Activated CD4-positive, alpha-beta memory T cell treated with anti-CD3 and anti-CD28 coated beads for 36 hours (primary cell): ENCODE measurements at regions not wholly inside any gene's neighbourhood (a gene's known extent, or its start where the extent isn't known, plus 50 kb on each side); places are given as distances from the start of the nearest gene placed in this dataset.

Experiments used
- CTCF ChIA-PET: fragments of 350-600 bp; sonication (Branson Sonifier 250); formaldehyde crosslinking; loops from one replicate; lab custom pipeline; 2021; ENCODE audit warnings: antibody characterized with exemption, inconsistent platforms; lab: Charles Lee
- POLR2A ChIA-PET: fragments of 350-600 bp; sonication (Branson Sonifier 250); formaldehyde crosslinking; loops from one replicate; lab custom pipeline; 2021; ENCODE audit warnings: antibody characterized with exemption; lab: Charles Lee
- DNase-seq: peaks from one replicate; pipeline ENCODE4 v3.0.0-alpha.2; 2020
- H3K27ac Mint-ChIP-seq: one replicate; pipeline ENCODE4 v1.8.0; 2021; ENCODE audit warnings: mixed read lengths
- H3K27me3 Mint-ChIP-seq: one replicate; pipeline ENCODE4 v1.8.0; 2021; ENCODE audit warnings: mixed read lengths
- H3K36me3 Mint-ChIP-seq: one replicate; pipeline ENCODE4 v1.8.0; 2021; ENCODE audit warnings: mixed read lengths
- H3K4me1 Mint-ChIP-seq: one replicate; pipeline ENCODE4 v1.8.0; 2021; ENCODE audit warnings: low read depth, mixed read lengths
- H3K4me3 Mint-ChIP-seq: one replicate; pipeline ENCODE4 v1.8.0; 2021; ENCODE audit warnings: mild to moderate bottlenecking, mixed read lengths
- H3K9me3 Mint-ChIP-seq: one replicate; pipeline ENCODE4 v1.8.0; 2021; ENCODE audit warnings: mixed read lengths
- intact Hi-C: fragments of 100-400 bp; cut with micrococcal nuclease; formaldehyde crosslinking; loops from one replicate; pipeline ENCODE4 v1.15.1; 2023

DNA sequence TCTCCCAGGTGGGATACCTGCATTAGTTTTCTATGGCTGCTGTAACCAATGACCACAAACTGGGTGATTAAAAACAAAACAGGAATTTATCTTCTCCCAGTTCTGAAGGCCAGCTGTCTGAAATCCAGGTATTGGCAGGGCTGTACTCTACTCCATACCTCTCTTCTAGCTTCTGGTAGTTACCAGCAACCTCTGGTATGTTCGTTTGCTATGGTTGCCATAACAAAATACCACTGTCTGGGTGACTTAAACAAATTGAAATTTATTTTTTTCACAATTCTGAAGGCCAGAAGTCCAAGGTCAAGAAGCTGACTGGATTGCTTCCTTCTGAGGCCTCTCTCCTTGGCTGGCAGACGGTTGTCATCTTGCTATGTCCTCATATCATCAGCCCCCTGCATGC is 642.1 kb upstream of the TENM3 start:
- Mint-ChIP-seq H3K27me3 (no peaks in the 10 kb centered on the region), H3K4me3 (no peak overlapping the region), H3K9me3 (peaks cover 6% of the 10 kb centered on the region), H3K27ac (no peak overlapping the region), H3K36me3 (no peaks in the 10 kb centered on the region), H3K4me1 (no peaks in the 10 kb centered on the region)
- CTCF ChIA-PET, result no interaction called here
- DNase-seq, result no peak
- POLR2A ChIA-PET, result no interaction called here
- intact Hi-C loops, result no loop called here

DNA sequence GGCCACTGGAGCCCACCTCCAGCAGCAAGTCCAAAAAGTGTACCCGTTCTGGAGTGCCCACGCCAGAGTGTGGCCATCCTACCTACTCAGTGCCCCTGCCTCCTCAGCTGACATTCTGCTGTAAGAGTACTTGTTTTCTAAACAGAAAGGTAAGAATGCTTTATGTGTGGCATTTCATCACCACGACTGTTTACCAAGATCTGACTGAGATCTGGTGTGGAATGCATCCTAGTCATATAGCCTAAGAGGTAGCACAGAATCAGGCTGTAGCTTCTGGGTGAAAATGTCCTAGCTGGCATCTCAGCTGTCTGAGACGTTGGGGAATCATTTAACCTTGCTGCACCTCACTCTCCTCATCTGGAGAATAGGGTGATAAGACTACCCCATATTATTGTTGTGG is 638.7 kb upstream of the TENM3 start:
- Mint-ChIP-seq H3K4me3 (no peak overlapping the region), H3K9me3 (peaks cover 10% of the 10 kb centered on the region), H3K27ac (no peak overlapping the region), H3K27me3 (no peaks in the 10 kb centered on the region), H3K4me1 (no peaks in the 10 kb centered on the region), H3K36me3 (no peaks in the 10 kb centered on the region)
- ChIA-PET POLR2A (no interaction called here), CTCF (no interaction called here)
- intact Hi-C loops, result no loop called here
- no peak for DNase-seq

DNA sequence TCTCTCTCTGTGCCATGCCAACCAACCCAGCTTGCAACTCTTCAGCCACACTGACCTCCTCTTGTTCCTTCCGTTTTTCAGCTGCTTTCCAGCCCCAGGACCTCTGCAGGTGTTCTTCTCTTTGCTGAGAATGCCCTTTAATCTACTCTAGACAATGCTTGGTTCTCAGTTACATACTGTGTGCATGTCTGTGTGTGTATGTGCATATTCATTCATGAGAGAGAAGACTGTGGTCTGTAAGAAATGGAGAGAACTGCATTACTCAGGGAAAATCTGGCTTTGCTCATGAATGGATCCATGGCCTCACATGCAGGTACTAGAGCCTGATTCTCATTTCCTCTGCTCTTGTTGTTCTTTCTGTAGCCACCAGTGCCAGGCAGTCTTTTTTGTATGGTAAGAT is 636.9 kb upstream of the TENM3 start:
- Mint-ChIP-seq H3K4me1 (no peaks in the 10 kb centered on the region), H3K4me3 (no peak overlapping the region), H3K27me3 (no peaks in the 10 kb centered on the region), H3K36me3 (no peaks in the 10 kb centered on the region), H3K9me3 (peaks cover 12% of the 10 kb centered on the region), H3K27ac (no peak overlapping the region)
- ChIA-PET CTCF (no interaction called here), POLR2A (no interaction called here)
- intact Hi-C loops, result no loop called here
- DNase-seq, result no peak

DNA sequence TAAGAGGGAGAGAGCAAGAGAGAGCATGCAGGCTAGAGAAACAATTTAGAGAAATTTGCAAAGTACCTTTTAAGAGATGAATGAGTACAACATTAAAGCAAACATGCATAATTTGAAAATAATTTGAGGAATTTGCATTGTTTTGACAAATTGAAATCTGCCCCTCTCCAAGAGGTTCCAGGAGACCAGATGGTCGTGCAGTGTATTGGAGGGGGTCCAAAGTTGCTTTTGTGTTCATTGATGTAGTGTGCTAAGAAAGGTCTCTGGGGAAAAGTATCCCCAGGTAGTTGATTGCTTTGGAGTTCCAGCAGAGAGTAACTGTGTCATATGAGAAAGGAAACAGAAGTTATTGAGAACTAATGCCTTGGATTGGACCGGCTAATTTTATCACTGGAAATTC is 635.0 kb upstream of the TENM3 start:
- Mint-ChIP-seq H3K27me3 (no peaks in the 10 kb centered on the region), H3K36me3 (no peaks in the 10 kb centered on the region), H3K27ac (no peak overlapping the region), H3K9me3 (peaks cover 9% of the 10 kb centered on the region), H3K4me1 (no peaks in the 10 kb centered on the region), H3K4me3 (no peak overlapping the region)
- POLR2A ChIA-PET, result no interaction called here
- intact Hi-C loops, result no loop called here
- CTCF ChIA-PET, result no interaction called here
- no peak for DNase-seq

DNA sequence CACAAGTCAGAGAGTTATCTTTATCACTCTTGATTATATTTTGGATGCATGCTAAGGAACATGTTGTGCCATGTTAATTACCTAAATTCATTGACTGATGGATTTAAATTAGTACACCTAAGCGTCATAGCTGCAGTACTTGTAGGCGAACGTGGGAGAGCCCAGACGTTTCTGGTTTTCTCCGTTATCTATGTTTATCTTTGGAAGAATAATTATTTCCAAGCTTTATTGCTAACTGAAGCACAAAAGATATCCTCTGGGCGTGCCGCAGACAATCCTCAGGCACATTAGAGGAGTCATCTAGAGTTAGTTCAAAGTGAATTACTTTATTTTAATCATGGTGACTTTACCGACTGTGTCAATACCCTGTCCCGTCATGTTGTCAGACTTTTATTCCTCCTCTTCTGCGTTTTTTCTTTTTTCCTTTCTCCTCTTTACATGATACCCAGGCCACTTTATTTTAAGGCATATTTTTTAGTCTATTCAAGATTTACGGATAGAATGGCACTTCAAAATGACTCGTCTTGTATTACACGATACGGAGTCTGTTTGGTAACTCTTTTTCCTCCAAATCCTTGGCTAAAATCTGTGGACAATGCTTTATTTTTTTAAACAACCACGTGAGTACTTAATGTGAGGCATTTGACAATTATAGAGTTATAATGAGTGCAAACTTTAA is 632.0 kb upstream of the TENM3 start:
- Mint-ChIP-seq H3K27me3 (no peaks in the 10 kb centered on the region), H3K4me1 (no peaks in the 10 kb centered on the region), H3K4me3 (no peak overlapping the region), H3K36me3 (no peaks in the 10 kb centered on the region), H3K27ac (no peak overlapping the region), H3K9me3 (peaks cover 8% of the 10 kb centered on the region)
- ChIA-PET CTCF (no interaction called here), POLR2A (no interaction called here)
- intact Hi-C loops, result no loop called here
- DNase-seq, result no peak

DNA sequence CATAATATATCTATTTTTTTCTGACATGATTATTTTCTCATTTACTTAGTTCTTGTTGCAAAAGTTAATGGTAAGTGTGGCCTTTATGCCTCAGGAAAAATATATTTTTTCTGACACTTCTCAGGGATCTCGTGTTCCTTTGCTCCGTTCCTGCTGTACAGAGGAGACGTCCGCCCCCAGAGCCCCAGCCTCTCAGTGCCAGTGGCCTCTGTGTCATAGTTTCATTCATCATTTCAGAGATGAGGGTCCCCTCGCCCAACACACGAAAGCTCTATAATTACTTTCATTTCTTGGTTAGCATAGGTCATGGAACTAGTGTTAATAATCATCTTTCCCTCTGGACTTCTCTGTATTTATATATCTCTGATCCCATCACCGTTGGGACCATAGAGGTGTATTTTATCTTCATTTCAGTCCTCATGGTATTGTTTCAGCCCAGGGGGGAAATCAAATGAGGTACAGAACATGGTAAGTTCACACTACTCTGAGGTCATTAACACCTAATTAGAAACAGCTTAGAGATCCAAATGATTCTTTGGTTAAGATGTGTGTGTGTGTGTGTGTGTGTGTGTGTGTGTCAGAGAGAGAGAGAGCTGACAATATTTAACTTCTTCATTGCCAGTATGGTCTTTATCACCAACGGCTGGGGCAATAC is 631.1 kb upstream of the TENM3 start:
- H3K4me1 Mint-ChIP-seq, result no peaks in the 10 kb centered on the region

DNA sequence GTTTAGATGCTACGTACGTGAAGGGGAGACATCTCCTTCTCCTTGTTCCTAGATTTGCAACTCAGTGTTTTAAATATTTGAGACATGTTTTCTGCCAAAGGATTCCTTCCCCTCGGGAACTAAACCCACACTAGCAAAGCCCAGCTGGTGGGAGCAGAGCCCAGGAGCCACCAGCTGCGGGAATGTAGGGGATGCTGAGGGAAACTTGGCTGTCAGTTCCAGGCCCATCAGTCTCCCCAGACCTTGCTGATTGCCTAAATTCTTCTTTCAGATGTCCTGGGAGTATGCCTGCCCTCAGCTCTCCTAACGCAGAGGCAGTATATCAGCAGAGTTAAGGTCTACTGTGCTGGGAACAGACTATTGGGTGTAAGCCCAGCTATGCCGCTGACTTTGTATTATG is 630.0 kb upstream of the TENM3 start:
- H3K27ac Mint-ChIP-seq, result no peak overlapping the region
- no peaks in the 10 kb centered on the region for H3K4me1 Mint-ChIP-seq
- no peaks in the 10 kb centered on the region for H3K27me3 Mint-ChIP-seq
- POLR2A ChIA-PET, result no interaction called here
- no peak overlapping the region for H3K4me3 Mint-ChIP-seq
- H3K9me3 Mint-ChIP-seq, result peaks cover 2% of the 10 kb centered on the region
- CTCF ChIA-PET, result no interaction called here
- no peak for DNase-seq
- intact Hi-C loops, result no loop called here
- H3K36me3 Mint-ChIP-seq, result no peaks in the 10 kb centered on the region

More for the DNA sequence above, 631.1 kb upstream of the TENM3 start:
- H3K27me3 Mint-ChIP-seq, result no peaks in the 10 kb centered on the region
- ChIA-PET POLR2A (no interaction called here), CTCF (no interaction called here)
- H3K9me3 Mint-ChIP-seq, result peaks cover 2% of the 10 kb centered on the region
- DNase-seq, result no peak
- intact Hi-C loops, result no loop called here
- H3K36me3 Mint-ChIP-seq, result no peaks in the 10 kb centered on the region
- H3K4me3 Mint-ChIP-seq, result no peak overlapping the region
- H3K27ac Mint-ChIP-seq, result no peak overlapping the region

DNA sequence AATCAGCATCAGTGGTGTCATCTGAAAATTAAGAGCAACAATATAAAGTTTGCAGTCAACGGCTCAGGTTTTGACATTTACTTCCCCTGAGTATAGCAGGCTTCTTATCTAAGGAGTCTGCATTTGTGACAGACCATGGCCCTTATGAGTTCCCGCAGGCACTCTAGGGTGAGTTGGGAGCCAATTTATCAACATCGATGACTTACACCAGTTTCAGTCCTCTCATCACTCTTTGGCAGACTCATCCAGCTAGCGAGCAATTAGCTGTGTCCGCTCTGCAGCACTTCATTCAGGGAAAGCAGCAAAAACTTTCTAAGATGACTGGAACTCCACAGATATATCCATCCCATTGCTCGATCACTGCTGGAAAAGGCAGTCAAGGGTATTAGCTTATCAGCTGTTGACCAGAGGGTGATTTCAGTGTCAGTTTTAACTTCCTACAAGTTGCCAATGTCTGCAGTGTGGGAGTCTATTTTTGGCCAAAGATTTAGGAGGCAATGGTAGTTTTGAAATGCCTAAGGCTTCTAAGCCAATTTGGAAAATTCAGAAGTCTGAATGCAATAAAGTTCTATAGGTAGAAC is 625.1 kb upstream of the TENM3 start:
- ChIA-PET POLR2A (no interaction called here), CTCF (no interaction called here)
- H3K4me1 Mint-ChIP-seq, result no peaks in the 10 kb centered on the region
- no peak for DNase-seq
- intact Hi-C loops, result no loop called here
- H3K36me3 Mint-ChIP-seq, result no peaks in the 10 kb centered on the region
- H3K27me3 Mint-ChIP-seq, result no peaks in the 10 kb centered on the region
- H3K4me3 Mint-ChIP-seq, result no peak overlapping the region
- H3K27ac Mint-ChIP-seq, result no peak overlapping the region
- H3K9me3 Mint-ChIP-seq, result no peaks in the 10 kb centered on the region

DNA sequence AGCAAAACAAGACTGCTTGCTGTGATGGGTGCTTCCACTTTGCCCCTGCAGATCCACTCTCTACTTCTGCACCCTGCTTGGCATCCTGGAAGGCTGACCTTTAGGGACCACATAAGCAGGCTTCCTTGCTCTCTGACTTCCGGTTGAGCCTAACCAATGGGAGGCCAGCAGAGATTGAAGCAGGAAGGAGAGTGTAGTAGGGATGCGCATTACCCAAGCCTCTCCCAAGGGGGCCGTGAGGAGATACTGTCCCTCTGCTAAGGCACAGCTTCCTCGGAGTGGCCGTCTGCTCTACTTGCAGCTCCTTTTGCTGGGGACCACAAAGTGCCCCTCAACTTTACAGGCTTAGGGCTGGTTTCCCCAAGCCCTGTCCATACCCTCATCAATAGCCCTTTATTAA is 624.3 kb upstream of the TENM3 start:
- CTCF ChIA-PET, result no interaction called here
- Mint-ChIP-seq H3K27me3 (no peaks in the 10 kb centered on the region), H3K4me3 (no peak overlapping the region), H3K27ac (no peak overlapping the region), H3K4me1 (no peaks in the 10 kb centered on the region), H3K9me3 (peaks cover under 1% of the 10 kb centered on the region), H3K36me3 (no peaks in the 10 kb centered on the region)
- POLR2A ChIA-PET, result no interaction called here
- DNase-seq, result no peak
- intact Hi-C loops, result no loop called here

DNA sequence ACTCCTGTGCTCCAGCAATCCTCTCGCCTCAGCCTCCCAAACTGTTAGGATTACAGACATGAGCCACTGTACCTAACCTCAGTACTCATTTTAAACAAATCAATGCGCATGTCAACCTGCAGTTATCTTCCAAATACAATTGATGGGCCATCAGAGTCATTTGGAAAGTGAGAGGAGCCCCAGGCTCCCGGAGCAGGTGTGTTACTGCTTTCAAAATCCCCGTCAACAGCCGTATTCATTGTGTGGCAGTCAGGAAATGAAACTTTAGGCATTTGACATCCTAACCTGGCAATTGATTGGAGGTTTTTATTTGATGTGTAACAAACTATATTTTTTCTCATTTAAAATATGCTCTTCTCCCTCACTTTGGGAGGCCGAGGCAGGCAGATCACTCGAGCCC is 623.6 kb upstream of the TENM3 start:
- Mint-ChIP-seq H3K27ac (no peak overlapping the region), H3K4me1 (no peaks in the 10 kb centered on the region), H3K36me3 (no peaks in the 10 kb centered on the region), H3K9me3 (peaks cover 4% of the 10 kb centered on the region), H3K4me3 (no peak overlapping the region), H3K27me3 (no peaks in the 10 kb centered on the region)
- ChIA-PET POLR2A (no interaction called here), CTCF (no interaction called here)
- DNase-seq, result no peak
- intact Hi-C loops, result no loop called here

DNA sequence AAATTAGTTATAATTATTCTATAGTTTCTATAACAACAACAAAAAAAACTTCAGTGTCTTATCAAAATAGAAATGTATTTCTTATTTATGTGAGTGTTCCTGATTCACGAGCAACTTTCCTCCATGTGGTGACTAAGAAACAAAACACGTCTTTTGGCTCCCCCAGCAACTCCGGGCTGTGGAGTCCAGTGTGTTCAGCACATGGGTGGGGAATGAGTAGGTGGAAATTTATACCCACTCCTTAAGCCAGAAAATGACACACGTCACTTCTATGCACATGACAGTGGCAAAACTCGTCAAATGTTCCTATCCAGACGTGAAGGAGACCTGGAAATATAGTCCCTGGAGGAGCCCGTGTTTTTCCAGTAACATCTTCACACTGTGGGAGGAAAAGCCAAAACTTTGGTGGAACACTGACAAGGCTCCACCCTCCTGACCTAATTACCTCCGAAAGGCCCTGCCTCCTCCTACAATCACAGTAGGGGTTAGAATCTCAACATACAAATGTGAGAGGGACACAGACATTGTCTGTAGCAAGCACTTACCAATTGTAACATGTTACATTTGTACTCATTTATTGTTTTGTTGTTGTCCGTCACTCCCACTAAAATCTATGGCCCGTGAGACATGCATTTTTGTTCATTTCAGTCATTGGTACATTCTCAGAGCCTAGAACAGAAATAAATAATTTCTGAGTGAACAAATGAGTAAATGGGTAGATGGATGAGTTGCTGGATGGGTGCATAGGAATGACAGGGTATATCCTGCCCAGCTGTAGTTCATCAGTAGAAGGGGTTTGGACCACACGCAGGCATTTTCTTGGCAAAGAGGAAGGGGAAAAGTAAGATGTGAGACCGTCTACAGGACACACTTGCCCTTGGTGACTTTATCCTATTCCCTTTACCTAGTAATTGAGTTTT is 605.8 kb upstream of the TENM3 start:
- H3K4me3 Mint-ChIP-seq, result no peak overlapping the region

DNA sequence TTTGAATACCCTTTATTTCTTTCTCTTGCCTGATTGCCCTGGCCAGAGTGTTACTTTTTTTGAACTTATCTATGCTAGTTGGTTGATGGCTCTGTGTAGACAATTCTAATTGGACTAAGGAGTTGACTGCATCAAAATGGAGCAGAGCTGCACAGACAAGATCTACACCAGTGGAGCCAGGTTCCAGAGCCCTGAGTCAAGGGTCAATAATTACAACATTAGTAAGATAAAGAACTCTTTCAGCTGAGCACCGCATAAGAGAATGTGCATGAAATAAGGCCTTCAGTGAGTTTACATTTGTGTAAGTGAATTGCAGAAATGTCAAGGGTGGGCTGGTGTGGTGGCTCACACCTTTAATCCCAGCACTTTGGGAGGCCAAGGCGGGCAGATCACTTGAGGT is 599.7 kb upstream of the TENM3 start:
- Mint-ChIP-seq H3K27ac (no peak overlapping the region), H3K4me1 (no peaks in the 10 kb centered on the region), H3K36me3 (no peaks in the 10 kb centered on the region), H3K4me3 (no peak overlapping the region), H3K27me3 (no peaks in the 10 kb centered on the region), H3K9me3 (peaks cover 9% of the 10 kb centered on the region)
- POLR2A ChIA-PET, result no interaction called here
- no peak for DNase-seq
- CTCF ChIA-PET, result no interaction called here
- intact Hi-C loops, result no loop called here

More for the DNA sequence above, 605.8 kb upstream of the TENM3 start:
- POLR2A ChIA-PET, result no interaction called here
- H3K4me1 Mint-ChIP-seq, result no peaks in the 10 kb centered on the region
- no peak for DNase-seq
- no peak overlapping the region for H3K27ac Mint-ChIP-seq
- H3K36me3 Mint-ChIP-seq, result no peaks in the 10 kb centered on the region
- peaks cover 17% of the 10 kb centered on the region for H3K9me3 Mint-ChIP-seq
- intact Hi-C loops, result no loop called here
- no peaks in the 10 kb centered on the region for H3K27me3 Mint-ChIP-seq
- CTCF ChIA-PET, result no interaction called here
